ENCODE measurements at regions not wholly inside any gene's neighbourhood (a gene's known extent, or its start where the extent isn't known, plus 50 kb on each side); places are given as distances from the start of the nearest gene placed in this dataset.

- DNase-seq (no peak), ATAC-seq (no peak)
- H3K27me3 ChIP-seq (ENCODE audit: insufficient read depth in 3 of 3, low read length in 2 of 3): peaks cover 0 to 2% (median 0%) of the 10 kb centered on the region in 3 donors
- H3K27ac ChIP-seq: no peak overlapping the region
- TF ChIP-seq CTCF (IDR thresholded peaks at IDR 0.05): no peak
- H3K4me1 ChIP-seq: no peaks in the 10 kb centered on the region
- intact Hi-C loops (cut with DNase I): no loop called here
- H3K36me3 ChIP-seq (ENCODE audit: insufficient read depth in 1 of 2, low read depth in 1 of 2): no peaks in the 10 kb centered on the region
- 73 to 81% (median 74%) methylated on average over 7 of the region's 7 CpGs for WGBS, 3 donors
- H3K4me3 ChIP-seq: no peak overlapping the region
- H3K9me3 ChIP-seq: peaks cover 2% of the 10 kb centered on the region
These were observed 107.8 kb upstream of the COPS8 start for GRCh38 chr2:236977852-236978398.

GRCh38 chr2:236979664-236980063, 106.0 kb upstream of the COPS8 start:
- no peaks in the 10 kb centered on the region for H3K27me3 ChIP-seq (ENCODE audit: insufficient read depth in 3 of 3, low read length in 2 of 3)
- no peak overlapping the region for H3K4me3 ChIP-seq
- no peaks in the 10 kb centered on the region for H3K4me1 ChIP-seq
- H3K36me3 ChIP-seq (ENCODE audit: insufficient read depth in 1 of 2, low read depth in 1 of 2): no peaks in the 10 kb centered on the region
- DNase-seq: no peak
- no peak overlapping the region for H3K27ac ChIP-seq
- no peak for ATAC-seq
- no peak for TF ChIP-seq CTCF (IDR thresholded peaks at IDR 0.05)
- 96 to 97% (median 97%) methylated on average over 3 of the region's 3 CpGs for WGBS, 3 donors
- peaks cover 5% of the 10 kb centered on the region for H3K9me3 ChIP-seq
- intact Hi-C loops (cut with DNase I): no loop called here

GRCh38 chr2:236980961-236981360, 104.7 kb upstream of the COPS8 start:
- DNase-seq (no peak), ATAC-seq (no peak)
- Histone ChIP-seq H3K36me3 (ENCODE audit: insufficient read depth in 1 of 2, low read depth in 1 of 2) (no peaks in the 10 kb centered on the region), H3K27ac (no peak overlapping the region), H3K4me1 (no peaks in the 10 kb centered on the region), H3K4me3 (no peak overlapping the region), H3K9me3 (peaks cover 5% of the 10 kb centered on the region), H3K27me3 (ENCODE audit: insufficient read depth in 3 of 3, low read length in 2 of 3) (no peaks in the 10 kb centered on the region)
- intact Hi-C loops (cut with DNase I): no loop called here
- TF ChIP-seq CTCF (IDR thresholded peaks at IDR 0.05): no peak
- 89 to 99% (median 94%) methylated on average over 3 of the region's 3 CpGs for WGBS, 3 donors

GRCh38 chr2:236981701-236982485, 103.8 kb upstream of the COPS8 start:
- WGBS, 3 donors: 93 to 95% (median 94%) methylated on average over 4 of the region's 4 CpGs
- H3K9me3 ChIP-seq: peaks cover 5% of the 10 kb centered on the region
- ATAC-seq: no peak
- intact Hi-C loops (cut with DNase I): no loop called here
- H3K27ac ChIP-seq: no peak overlapping the region
- H3K4me3 ChIP-seq: no peak overlapping the region
- no peaks in the 10 kb centered on the region for H3K27me3 ChIP-seq (ENCODE audit: insufficient read depth in 3 of 3, low read length in 2 of 3)
- no peaks in the 10 kb centered on the region for H3K4me1 ChIP-seq
- no peaks in the 10 kb centered on the region for H3K36me3 ChIP-seq (ENCODE audit: insufficient read depth in 1 of 2, low read depth in 1 of 2)
- DNase-seq: no peak
- no peak for TF ChIP-seq CTCF (IDR thresholded peaks at IDR 0.05)

All from psoas muscle (tissue), 7 donors.